Stimulated activated naive CD8-positive, alpha-beta T cell treated with anti-CD3 and anti-CD28 coated beads, Interleukin-15, Interleukin-2, amounts not matched to agents 100 U/mL and 50 U/mL, for 24 hours (primary cell): ENCODE measurements at regions not wholly inside any gene's neighbourhood (a gene's known extent, or its start where the extent isn't known, plus 50 kb on each side); places are given as distances from the start of the nearest gene placed in this dataset.

Source experiments
- ATAC-seq: fragments of 150-1000 bp; cut with Tn5 transposase; one replicate; pipeline ENCODE4 v1.10.0; 2021
- DNase-seq: peaks from one replicate; pipeline ENCODE4 v3.0.0; 2021

- DNase-seq (no peak), ATAC-seq (no peak)
These were observed 399.2 kb downstream of the NLGN4X start for GRCh38 chrX:5829469-5829868.

- no peak for DNase-seq
- no peak for ATAC-seq
These were observed 399.6 kb downstream of the NLGN4X start for GRCh38 chrX:5829060-5829459.

GRCh38 chrX:5823903-5824302 lies 404.8 kb downstream of the NLGN4X start:
- DNase-seq (no peak), ATAC-seq (no peak)

- no peak for DNase-seq
- ATAC-seq = no peak
These were observed 418.0 kb downstream of the NLGN4X start for GRCh38 chrX:5810636-5811035.

- DNase-seq = no peak
- ATAC-seq = no peak
These were observed 421.5 kb downstream of the NLGN4X start for GRCh38 chrX:5807181-5807580.

- no peak for DNase-seq
- ATAC-seq = no peak
These were observed 426.3 kb downstream of the NLGN4X start for GRCh38 chrX:5802391-5802790.

- no peak for DNase-seq
- ATAC-seq = no peak
These were observed 436.9 kb downstream of the NLGN4X start for GRCh38 chrX:5791721-5792120.

- no peak for ATAC-seq
- DNase-seq = no peak
These were observed 439.8 kb downstream of the NLGN4X start for GRCh38 chrX:5788910-5789309.

- no peak for ATAC-seq
These were observed 447.8 kb downstream of the NLGN4X start for GRCh38 chrX:5780821-5781220.

GRCh38 chrX:5775846-5776430 lies 452.7 kb downstream of the NLGN4X start:
- DNase-seq = no peak
- ATAC-seq = no peak

More at GRCh38 chrX:5780821-5781220, 447.8 kb downstream of the NLGN4X start:
- DNase-seq = no peak

GRCh38 chrX:5774446-5774845 lies 454.2 kb downstream of the NLGN4X start:
- DNase-seq (no peak), ATAC-seq (no peak)

- ATAC-seq = no peak
- DNase-seq = no peak
These were observed 457.2 kb downstream of the NLGN4X start for GRCh38 chrX:5771441-5771840.

- ATAC-seq (no peak), DNase-seq (no peak)
These were observed 472.1 kb downstream of the NLGN4X start for GRCh38 chrX:5756616-5757015.

- DNase-seq (no peak), ATAC-seq (no peak)
These were observed 475.4 kb downstream of the NLGN4X start for GRCh38 chrX:5753291-5753690.

- ATAC-seq (no peak), DNase-seq (no peak)
These were observed 475.8 kb downstream of the NLGN4X start for GRCh38 chrX:5752831-5753230.

GRCh38 chrX:5748586-5749150 lies 480.0 kb downstream of the NLGN4X start:
- no peak for ATAC-seq
- DNase-seq = no peak

GRCh38 chrX:5746231-5746630 lies 482.4 kb downstream of the NLGN4X start:
- DNase-seq = no peak
- ATAC-seq = no peak

GRCh38 chrX:5733501-5733900 lies 495.2 kb downstream of the NLGN4X start:
- DNase-seq (no peak), ATAC-seq (no peak)

- no peak for ATAC-seq
- DNase-seq = no peak
These were observed 498.1 kb downstream of the NLGN4X start for GRCh38 chrX:5730556-5730955.

- DNase-seq = no peak
- ATAC-seq = no peak
These were observed 502.4 kb downstream of the NLGN4X start for GRCh38 chrX:5726224-5726623.

- ATAC-seq (no peak), DNase-seq (no peak)
These were observed 504.5 kb downstream of the NLGN4X start for GRCh38 chrX:5724123-5724522.

- DNase-seq = no peak
- no peak for ATAC-seq
These were observed 510.0 kb downstream of the NLGN4X start for GRCh38 chrX:5718651-5719050.

GRCh38 chrX:5716666-5717065 lies 512.0 kb downstream of the NLGN4X start:
- DNase-seq = no peak
- no peak for ATAC-seq

- no peak for DNase-seq
These were observed 520.4 kb downstream of the NLGN4X start for GRCh38 chrX:5708251-5708650.

GRCh38 chrX:5702890-5703289 lies 525.8 kb downstream of the NLGN4X start:
- DNase-seq = no peak
- ATAC-seq = no peak

More at GRCh38 chrX:5708251-5708650, 520.4 kb downstream of the NLGN4X start:
- ATAC-seq = no peak
